ENCODE measurements at regions not wholly inside any gene's neighbourhood (a gene's known extent, or its start where the extent isn't known, plus 50 kb on each side); places are given as distances from the start of the nearest gene placed in this dataset.

- no peak for DNase-seq (ENCODE audit: low spot score)
- Histone ChIP-seq H3K4me3 (ENCODE audit: low read depth in 1 of 3, low read length in 3 of 3) (no peak overlapping the region), H3K36me3 (ENCODE audit: control insufficient read depth in 4 of 4, insufficient read depth in 3 of 4, low read depth in 1 of 4, low read length in 3 of 4) (no peaks in the 10 kb centered on the region), H3K4me1 (ENCODE audit: control insufficient read depth in 4 of 4, insufficient read depth in 4 of 4, low read length in 3 of 4) (no peaks in the 10 kb centered on the region), H3K9me3 (ENCODE audit: control insufficient read depth in 4 of 4, low read length in 3 of 4) (peaks cover 0 to 3% (median 2%) of the 10 kb centered on the region in 4 donors), H3K9ac (ENCODE audit: low read depth in 1 of 2, low read length in 2 of 2) (no peak overlapping the region), H3K27ac (ENCODE audit: low read depth in 1 of 2, low read length in 2 of 2) (no peak overlapping the region), H3K27me3 (ENCODE audit: control insufficient read depth in 4 of 4, insufficient read depth in 4 of 4, low read length in 3 of 4) (no peaks in the 10 kb centered on the region)
- no peak for TF ChIP-seq HNF4A (conservative IDR thresholded peaks at IDR 0.05)
- no peak for TF ChIP-seq FOXA1 (IDR thresholded peaks at IDR 0.05)
- TF ChIP-seq TAF1 (conservative IDR thresholded peaks at IDR 0.05) = no peak
- TF ChIP-seq RAD21 (IDR thresholded peaks at IDR 0.05) = no peak
- no peak for TF ChIP-seq EGR1 (IDR thresholded peaks at IDR 0.05; ENCODE audit: low read depth in 2 of 2)
- WGBS = 93% methylated on average over 11 of the region's 11 CpGs
Measured at GRCh38 chr10:129075927-129076326, 391.1 kb upstream of the MGMT start.

- Histone ChIP-seq H3K4me1 (ENCODE audit: control insufficient read depth in 4 of 4, insufficient read depth in 4 of 4, low read length in 3 of 4) (no peaks in the 10 kb centered on the region), H3K36me3 (ENCODE audit: control insufficient read depth in 4 of 4, insufficient read depth in 3 of 4, low read depth in 1 of 4, low read length in 3 of 4) (no peaks in the 10 kb centered on the region), H3K27me3 (ENCODE audit: control insufficient read depth in 4 of 4, insufficient read depth in 4 of 4, low read length in 3 of 4) (no peaks in the 10 kb centered on the region), H3K9me3 (ENCODE audit: control insufficient read depth in 4 of 4, low read length in 3 of 4) (peaks cover 0 to 11% (median 2%) of the 10 kb centered on the region in 4 donors), H3K4me3 (ENCODE audit: low read depth in 1 of 3, low read length in 3 of 3) (no peak overlapping the region), H3K27ac (ENCODE audit: low read depth in 1 of 2, low read length in 2 of 2) (no peak overlapping the region), H3K9ac (ENCODE audit: low read depth in 1 of 2, low read length in 2 of 2) (no peak overlapping the region)
- 80% methylated on average over 3 of the region's 3 CpGs for WGBS
- TF ChIP-seq HNF4A (conservative IDR thresholded peaks at IDR 0.05) (no peak), CTCF (IDR thresholded peaks at IDR 0.05; ENCODE audit: low read depth, low read length, missing input control) (no peak), YY1 (IDR thresholded peaks at IDR 0.05) (no peak), ZBTB33 (IDR thresholded peaks at IDR 0.05) (no peak), ATF3 (IDR thresholded peaks at IDR 0.05) (no peak), RXRA (IDR thresholded peaks at IDR 0.05) (no peak), EGR1 (IDR thresholded peaks at IDR 0.05; ENCODE audit: low read depth in 2 of 2) (no peak), MAX (IDR thresholded peaks at IDR 0.05) (no peak), NR2F2 (IDR thresholded peaks at IDR 0.05) (no peak), JUND (IDR thresholded peaks at IDR 0.05) (no peak), GABPA (IDR thresholded peaks at IDR 0.05 in 1 of 2, conservative IDR thresholded peaks at IDR 0.05 in 1 of 2) (no peak), FOXA2 (IDR thresholded peaks at IDR 0.05) (no peak), TAF1 (conservative IDR thresholded peaks at IDR 0.05) (no peak), SP1 (IDR thresholded peaks at IDR 0.05) (no peak), HNF4G (IDR thresholded peaks at IDR 0.05) (no peak), RAD21 (IDR thresholded peaks at IDR 0.05) (no peak), FOXA1 (IDR thresholded peaks at IDR 0.05) (no peak)
- DNase-seq (ENCODE audit: low spot score) = no peak
Measured at GRCh38 chr10:129078346-129078745, 388.7 kb upstream of the MGMT start.

All from liver (tissue), 8 donors.